Endothelial cell of umbilical vein (primary cell): ENCODE measurements at regions not wholly inside any gene's neighbourhood (a gene's known extent, or its start where the extent isn't known, plus 50 kb on each side); places are given as distances from the start of the nearest gene placed in this dataset.

Experiments
- CTCF ChIP-seq, 2 donors: IDR thresholded peaks; 1 replicate in 1 of 2; 2 replicates in 1 of 2; pipeline ENCODE4 v1.5.1; 2011; ENCODE audit warnings: low read length in 2 of 2, mild to moderate bottlenecking in 2 of 2, moderate library complexity in 2 of 2, control low read depth in 1 of 2, inconsistent platforms in 1 of 2, low read depth in 1 of 2; ENCODE audit not compliant: insufficient read depth in 1 of 2; ENCODE audit errors: extremely low read depth in 1 of 2
- JUN ChIP-seq: IDR thresholded peaks from 2 replicates; pipeline ENCODE4 v1.6.1; 2011; ENCODE audit warnings: borderline replicate concordance, low read depth; ENCODE audit not compliant: insufficient read length, insufficient read depth
- POLR2AphosphoS5 ChIP-seq: IDR thresholded peaks from 2 replicates; pipeline ENCODE4 v1.6.1; 2012; ENCODE audit warnings: low read depth, mild to moderate bottlenecking, control low read depth, low read length, moderate library complexity; ENCODE audit not compliant: insufficient read depth

- no peak for TF ChIP-seq CTCF (IDR thresholded peaks at IDR 0.05; ENCODE audit: extremely low read depth in 1 of 2, insufficient read depth in 1 of 2, low read depth in 1 of 2, low read length in 2 of 2)
- TF ChIP-seq POLR2AphosphoS5 = no peak
- no peak for TF ChIP-seq JUN
These were observed 58.8 kb upstream of the SIX2 start for GRCh38 chr2:45067859-45068570.
